Left ventricle myocardium inferior (tissue), 1 donor: ENCODE measurements at regions not wholly inside any gene's neighbourhood (a gene's known extent, or its start where the extent isn't known, plus 50 kb on each side); places are given as distances from the start of the nearest gene placed in this dataset.
"Not testable (repeated sequence)": the region's sequence is repeated elsewhere in the genome, so short reads cannot be mapped to it uniquely, and the experiment has no call there.

Experiments
- DNase-seq: peaks from one replicate; pipeline ENCODE4 v3.0.0-alpha.2; 2020
- H3K27ac ChIP-seq: fragments of 200-600 bp; replicated peaks from 2 replicates; pipeline ENCODE4 v1.8.0; 2021
- H3K27me3 ChIP-seq: fragments of 200-600 bp; 2 replicates; pipeline ENCODE4 v1.8.0; 2021; ENCODE audit warnings: low read depth
- H3K36me3 ChIP-seq: fragments of 200-600 bp; 2 replicates; pipeline ENCODE4 v1.8.0; 2021
- H3K4me1 ChIP-seq: fragments of 200-600 bp; 2 replicates; pipeline ENCODE4 v1.8.0; 2021
- H3K4me3 ChIP-seq: fragments of 200-600 bp; 2 replicates; pipeline ENCODE4 v1.8.0; 2021; ENCODE audit warnings: mild to moderate bottlenecking, moderate library complexity
- H3K9me3 ChIP-seq: fragments of 200-600 bp; replicated peaks from 2 replicates; pipeline ENCODE4 v1.8.0; 2021
- intact Hi-C: fragments of 100-400 bp; cut with micrococcal nuclease; formaldehyde crosslinking; loops from one replicate; pipeline ENCODE4 v1.11.0; 2022
- TF ChIP-seq, protein P1 (sequence below): fragments of 200-600 bp; IDR thresholded peaks from 2 replicates; pipeline ENCODE4 v1.8.0; 2021; ENCODE audit warnings: antibody characterized with exemption, mild to moderate bottlenecking, borderline replicate concordance
- donor health status: DM: no; HTN: yes; CAD: no; lungs with severe emphysema.

DNA sequence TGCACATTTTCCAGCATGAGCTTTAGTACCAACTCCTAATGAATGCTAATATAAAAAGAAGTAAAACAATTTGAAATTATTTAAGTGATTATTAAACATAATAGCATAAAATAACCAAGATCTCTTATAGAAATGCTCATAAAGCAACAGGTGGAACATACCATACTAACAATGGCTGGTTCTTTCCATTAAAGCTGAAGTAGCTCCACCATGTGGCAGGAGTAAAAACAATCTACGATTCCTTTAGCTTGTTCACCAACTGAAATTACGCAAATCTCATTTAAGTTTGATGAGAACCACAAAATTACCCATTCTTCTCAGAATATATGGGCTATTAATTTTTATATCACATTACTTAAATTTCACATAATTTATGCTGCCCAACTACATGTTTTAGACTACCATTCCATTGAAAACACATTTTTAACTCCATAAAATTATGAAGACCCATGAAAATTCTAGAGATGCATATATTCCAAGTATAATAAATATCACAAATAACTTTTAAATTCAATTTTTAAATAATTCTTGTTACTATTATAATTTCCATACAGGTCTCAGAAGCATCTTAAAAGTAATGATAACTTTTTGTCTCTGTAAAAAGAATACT lies 213.6 kb downstream of the DAD1 start:
- peaks cover 15% of the 10 kb centered on the region for H3K4me1 ChIP-seq
- H3K36me3 ChIP-seq, result no peaks in the 10 kb centered on the region
- no peak for DNase-seq
- TF ChIP-seq, protein P1, sequence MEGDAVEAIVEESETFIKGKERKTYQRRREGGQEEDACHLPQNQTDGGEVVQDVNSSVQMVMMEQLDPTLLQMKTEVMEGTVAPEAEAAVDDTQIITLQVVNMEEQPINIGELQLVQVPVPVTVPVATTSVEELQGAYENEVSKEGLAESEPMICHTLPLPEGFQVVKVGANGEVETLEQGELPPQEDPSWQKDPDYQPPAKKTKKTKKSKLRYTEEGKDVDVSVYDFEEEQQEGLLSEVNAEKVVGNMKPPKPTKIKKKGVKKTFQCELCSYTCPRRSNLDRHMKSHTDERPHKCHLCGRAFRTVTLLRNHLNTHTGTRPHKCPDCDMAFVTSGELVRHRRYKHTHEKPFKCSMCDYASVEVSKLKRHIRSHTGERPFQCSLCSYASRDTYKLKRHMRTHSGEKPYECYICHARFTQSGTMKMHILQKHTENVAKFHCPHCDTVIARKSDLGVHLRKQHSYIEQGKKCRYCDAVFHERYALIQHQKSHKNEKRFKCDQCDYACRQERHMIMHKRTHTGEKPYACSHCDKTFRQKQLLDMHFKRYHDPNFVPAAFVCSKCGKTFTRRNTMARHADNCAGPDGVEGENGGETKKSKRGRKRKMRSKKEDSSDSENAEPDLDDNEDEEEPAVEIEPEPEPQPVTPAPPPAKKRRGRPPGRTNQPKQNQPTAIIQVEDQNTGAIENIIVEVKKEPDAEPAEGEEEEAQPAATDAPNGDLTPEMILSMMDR, result peak; percentile 72
- no peaks in the 10 kb centered on the region for H3K27me3 ChIP-seq
- no peak overlapping the region for H3K27ac ChIP-seq
- H3K4me3 ChIP-seq, result no peak overlapping the region
- intact Hi-C loops, result loop anchor here (5.0 kb wide), 1 partner anchor 53 kb away; no protein-coding TSS in a partner anchor
- no peaks in the 10 kb centered on the region for H3K9me3 ChIP-seq

DNA sequence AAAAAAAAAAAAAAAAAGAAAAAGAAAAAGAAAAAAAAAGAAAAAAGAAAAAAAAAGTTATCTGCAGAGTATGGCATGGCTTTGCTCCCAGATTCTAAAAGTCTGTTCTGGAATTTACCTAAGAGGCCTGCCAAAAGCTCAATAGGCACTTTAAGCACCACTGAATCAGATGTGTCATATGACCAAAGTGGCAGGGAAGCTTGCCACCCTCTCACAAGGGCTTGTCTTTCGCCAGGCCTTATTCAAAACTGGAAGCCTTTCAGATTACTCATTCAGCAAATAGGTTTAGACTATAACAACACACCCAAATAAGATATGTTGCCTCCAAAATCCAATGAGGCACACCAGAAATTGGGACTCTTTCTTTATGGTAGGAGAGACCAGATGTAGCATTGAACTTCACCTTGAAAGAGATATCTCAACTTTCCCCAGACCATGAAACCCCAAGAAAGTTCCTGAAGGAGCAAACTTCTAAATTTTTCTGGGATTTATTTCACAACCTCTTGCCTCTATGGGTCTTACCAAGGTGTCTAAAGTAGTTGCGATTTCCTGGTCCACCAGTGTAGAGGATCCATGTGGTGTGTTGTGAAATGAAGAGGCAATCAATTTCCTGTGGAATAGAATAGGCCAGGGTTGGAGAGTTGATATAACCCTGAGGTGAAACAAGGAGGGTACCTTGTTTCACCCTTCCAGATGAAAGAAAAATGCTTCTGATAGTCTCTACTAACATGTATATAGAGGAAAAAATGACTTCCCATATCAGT lies 218.8 kb downstream of the DAD1 start:
- intact Hi-C loops, result no loop called here
- no peaks in the 10 kb centered on the region for H3K9me3 ChIP-seq
- peak; percentile 35 for DNase-seq

DNA sequence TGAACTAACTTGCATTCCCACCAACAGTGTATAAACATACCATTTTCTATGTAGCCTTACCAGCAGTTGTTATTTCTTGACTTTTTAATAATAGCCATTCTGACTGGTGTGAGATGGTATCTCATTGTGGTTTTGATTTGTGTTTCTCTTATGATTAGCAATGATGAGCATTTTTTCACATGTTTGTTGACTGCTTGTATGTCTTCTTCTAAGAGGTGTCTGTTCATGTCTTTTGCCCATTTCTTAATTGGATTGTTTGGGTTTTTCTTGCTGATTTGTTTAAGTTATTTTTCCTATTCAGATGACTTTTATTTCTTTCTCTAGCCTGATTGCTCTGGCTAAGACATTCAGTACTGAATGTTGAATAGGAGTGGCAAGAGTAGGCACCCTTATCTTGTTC lies 230.3 kb downstream of the DAD1 start:
- Histone ChIP-seq H3K36me3 (no peaks in the 10 kb centered on the region), H3K4me3 (no peak overlapping the region), H3K27me3 (peaks cover 1% of the 10 kb centered on the region), H3K27ac (no peak overlapping the region), H3K9me3 (peaks cover 39% of the 10 kb centered on the region), H3K4me1 (no peaks in the 10 kb centered on the region)
- intact Hi-C loops, result no loop called here
- TF ChIP-seq, protein P1, result no peak
- DNase-seq, result no peak

More for the DNA sequence above, 218.8 kb downstream of the DAD1 start:
- Histone ChIP-seq H3K4me1 (peaks cover 17% of the 10 kb centered on the region), H3K27ac (peak overlapping the region; percentile 75), H3K36me3 (no peaks in the 10 kb centered on the region), H3K27me3 (no peaks in the 10 kb centered on the region), H3K4me3 (no peak overlapping the region)
- TF ChIP-seq, protein P1, result no peak

DNA sequence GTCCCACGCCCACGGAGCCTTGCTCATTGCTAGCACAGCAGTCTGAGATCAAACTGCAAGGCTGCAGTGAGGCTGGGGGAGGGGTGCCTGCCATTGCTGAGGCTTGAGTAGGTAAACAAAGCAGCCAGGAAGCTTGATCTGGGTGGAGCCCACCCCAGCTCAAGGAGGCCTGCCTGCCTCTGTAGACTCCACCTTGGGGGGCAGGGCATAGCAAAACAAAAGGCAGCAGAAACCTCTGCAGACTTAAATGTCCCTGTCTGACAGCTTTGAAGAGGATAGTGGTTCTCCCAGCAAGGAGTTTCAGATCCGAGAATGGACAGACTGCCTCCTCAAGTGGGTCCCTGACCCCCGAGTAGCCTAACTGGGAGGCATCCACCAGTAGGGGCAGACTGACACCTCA lies 239.7 kb downstream of the DAD1 start:
- DNase-seq, H3K36me3 ChIP-seq, H3K4me3 ChIP-seq, H3K27ac ChIP-seq, H3K4me1 ChIP-seq, intact Hi-C loops: not testable (repeated sequence)
- H3K9me3 ChIP-seq, result peaks cover 25% of the 10 kb centered on the region
- H3K27me3 ChIP-seq, result peaks cover 24% of the 10 kb centered on the region

- no peak overlapping the region for H3K4me3 ChIP-seq
- H3K27ac ChIP-seq, result no peak overlapping the region
- TF ChIP-seq, protein P1, result no peak
- intact Hi-C loops, result no loop called here
- peaks cover 36% of the 10 kb centered on the region for H3K9me3 ChIP-seq
- H3K4me1 ChIP-seq, result peaks cover under 1% of the 10 kb centered on the region
- DNase-seq, result no peak
- H3K27me3 ChIP-seq, result peaks cover 24% of the 10 kb centered on the region
- H3K36me3 ChIP-seq, result no peaks in the 10 kb centered on the region
Observed at GRCh38 chr14:22344673-22345072, 244.4 kb downstream of the DAD1 start.

DNA sequence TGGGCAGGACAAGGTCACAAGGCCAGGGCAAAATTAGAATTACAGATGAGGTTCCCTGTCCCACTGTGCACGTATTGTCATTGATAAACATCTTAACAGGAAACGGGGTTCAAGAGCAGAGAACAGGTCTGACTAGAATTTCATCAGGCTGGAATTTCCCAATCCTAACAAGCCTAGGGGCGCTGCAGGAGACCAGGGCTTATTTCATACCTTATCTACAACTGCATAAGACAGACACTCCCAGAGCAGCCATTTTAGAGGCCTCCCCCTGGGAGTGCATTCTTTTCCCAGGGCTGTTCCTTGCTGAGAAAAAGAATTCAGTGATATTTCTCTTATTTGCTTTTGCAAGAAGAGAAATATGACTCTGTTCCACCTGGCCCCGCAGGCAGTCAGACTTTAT lies 244.8 kb downstream of the DAD1 start:
- H3K27ac ChIP-seq, intact Hi-C loops: not testable (repeated sequence)

More for the DNA sequence above, 244.8 kb downstream of the DAD1 start:
- H3K36me3 ChIP-seq, H3K4me3 ChIP-seq, H3K4me1 ChIP-seq, DNase-seq: not testable (repeated sequence)
- Histone ChIP-seq H3K9me3 (peaks cover 36% of the 10 kb centered on the region), H3K27me3 (peaks cover 21% of the 10 kb centered on the region)
